Loucy (cell line): ENCODE measurements at regions not wholly inside any gene's neighbourhood (a gene's known extent, or its start where the extent isn't known, plus 50 kb on each side); places are given as distances from the start of the nearest gene placed in this dataset.

Experiments
- H2AFZ ChIP-seq: fragments of 200-600 bp; sonication (generic); 2 replicates; pipeline ENCODE4 v1.6.0; 2016; ENCODE audit warnings: antibody characterized with exemption, mild to moderate bottlenecking, low read length, moderate library complexity
- H3F3A ChIP-seq: fragments of 200-600 bp; 2 replicates; pipeline ENCODE4 v1.6.0; 2016; ENCODE audit warnings: antibody characterized with exemption, low read depth, mild to moderate bottlenecking
- H3K27me3 ChIP-seq: fragments of 200-600 bp; sonication (generic); 2 replicates; pipeline ENCODE4 v1.6.1; 2014; ENCODE audit warnings: low read length, mild to moderate bottlenecking; ENCODE audit not compliant: insufficient read depth, poor library complexity, severe bottlenecking
- H3K36me3 ChIP-seq: fragments of 200-600 bp; sonication (generic); 2 replicates; pipeline ENCODE4 v1.6.1; 2016; ENCODE audit warnings: low read length; ENCODE audit not compliant: insufficient read depth
- H3K4me1 ChIP-seq: fragments of 200-600 bp; sonication (generic); 2 replicates; pipeline ENCODE4 v1.5.1; 2014; ENCODE audit warnings: low read length, mild to moderate bottlenecking; ENCODE audit not compliant: insufficient read depth, poor library complexity, severe bottlenecking
- H3K4me2 ChIP-seq: fragments of 200-600 bp; sonication (generic); 2 replicates; pipeline ENCODE4 v1.6.0; 2014; ENCODE audit warnings: antibody characterized with exemption, low read length, low read depth, mild to moderate bottlenecking; ENCODE audit not compliant: poor library complexity, severe bottlenecking
- H3K4me3 ChIP-seq: fragments of 200-600 bp; sonication (generic); 2 replicates; pipeline ENCODE4 v1.5.1; 2014; ENCODE audit warnings: low read length, mild to moderate bottlenecking, mixed read lengths; ENCODE audit not compliant: poor library complexity, severe bottlenecking
- H3K79me2 ChIP-seq: fragments of 200-600 bp; sonication (generic); 2 replicates; pipeline ENCODE4 v1.6.1; 2014; ENCODE audit warnings: low read length; ENCODE audit not compliant: insufficient read depth
- H3K9ac ChIP-seq: fragments of 200-600 bp; sonication (generic); 2 replicates; pipeline ENCODE4 v1.6.0; 2014; ENCODE audit warnings: mild to moderate bottlenecking, low read depth, low read length, moderate library complexity; ENCODE audit not compliant: poor library complexity, severe bottlenecking
- H3K9me2 ChIP-seq: fragments of 200-600 bp; sonication (generic); replicated peaks from 2 replicates; pipeline ENCODE4 v1.6.1; 2016; ENCODE audit warnings: low read depth, low read length, mixed read lengths
- H3K9me3 ChIP-seq: fragments of 200-600 bp; sonication (generic); 2 replicates; pipeline ENCODE4 v1.6.1; 2014; ENCODE audit warnings: mild to moderate bottlenecking, antibody characterized with exemption, low read length, low read depth; ENCODE audit not compliant: insufficient read depth
- H4K20me1 ChIP-seq: fragments of 200-600 bp; sonication (generic); 2 replicates; pipeline ENCODE4 v1.6.0; 2014; ENCODE audit warnings: antibody characterized with exemption, low read length, mild to moderate bottlenecking; ENCODE audit not compliant: insufficient read depth, poor library complexity, severe bottlenecking
- CTCF ChIP-seq: fragments of 200-600 bp; sonication (generic); conservative IDR thresholded peaks from 2 replicates; pipeline ENCODE4 v1.5.1; 2014; ENCODE audit warnings: mild to moderate bottlenecking, antibody characterized with exemption, low read length
- EZH2phosphoT487 ChIP-seq: fragments of 200-600 bp; IDR thresholded peaks from 2 replicates; pipeline ENCODE4 v1.6.1; 2018; ENCODE audit warnings: antibody characterized with exemption, mild to moderate bottlenecking, moderate library complexity, borderline replicate concordance

GRCh38 chr4:80139671-80140070 lies 57.6 kb upstream of the PRDM8 start:
- H3K9me2 ChIP-seq, result no peaks in the 10 kb centered on the region
- no peaks in the 10 kb centered on the region for H3K27me3 ChIP-seq
- H2AFZ ChIP-seq, result peak overlapping the region; percentile 49; the same call in 1 of the 2 replicates
- peaks cover 96% of the 10 kb centered on the region for H3K4me1 ChIP-seq
- H3K9me3 ChIP-seq, result no peaks in the 10 kb centered on the region
- TF ChIP-seq EZH2phosphoT487 (no peak), CTCF (no peak)
- no peaks in the 10 kb centered on the region for H3K36me3 ChIP-seq
- no peaks in the 10 kb centered on the region for H4K20me1 ChIP-seq
- no peaks in the 10 kb centered on the region for H3K79me2 ChIP-seq
- H3K9ac ChIP-seq, result peak overlapping the region; percentile 74
- H3K4me3 ChIP-seq, result peak overlapping the region; percentile 37
- peak overlapping the region; percentile 65 for H3K4me2 ChIP-seq
- peaks cover 20% of the 10 kb centered on the region for H3F3A ChIP-seq

GRCh38 chr4:80138551-80139538 lies 58.5 kb upstream of the PRDM8 start:
- peak overlapping the region; percentile 65 for H3K4me2 ChIP-seq
- TF ChIP-seq EZH2phosphoT487 (no peak), CTCF (peak; percentile 14; the same call in 1 of the 2 replicates)
- H3K79me2 ChIP-seq, result no peaks in the 10 kb centered on the region
- H4K20me1 ChIP-seq, result no peaks in the 10 kb centered on the region
- H2AFZ ChIP-seq, result no peak overlapping the region
- no peaks in the 10 kb centered on the region for H3K27me3 ChIP-seq
- no peaks in the 10 kb centered on the region for H3K9me2 ChIP-seq
- peaks cover 20% of the 10 kb centered on the region for H3F3A ChIP-seq
- H3K4me3 ChIP-seq, result peak overlapping the region; percentile 37
- peak overlapping the region; percentile 74 for H3K9ac ChIP-seq
- H3K36me3 ChIP-seq, result no peaks in the 10 kb centered on the region
- H3K9me3 ChIP-seq, result no peaks in the 10 kb centered on the region
- H3K4me1 ChIP-seq, result peaks cover 92% of the 10 kb centered on the region

- no peak for TF ChIP-seq EZH2phosphoT487
- TF ChIP-seq CTCF, result no peak
- no peak overlapping the region for H3K4me3 ChIP-seq
- no peaks in the 10 kb centered on the region for H3K36me3 ChIP-seq
- H3K9me2 ChIP-seq, result no peaks in the 10 kb centered on the region
- H3K4me1 ChIP-seq, result peaks cover 83% of the 10 kb centered on the region
- H3K9me3 ChIP-seq, result no peaks in the 10 kb centered on the region
- peak overlapping the region; percentile 74 for H3K9ac ChIP-seq
- H2AFZ ChIP-seq, result no peak overlapping the region
- peak overlapping the region; percentile 65 for H3K4me2 ChIP-seq
- H3K27me3 ChIP-seq, result no peaks in the 10 kb centered on the region
- H3K79me2 ChIP-seq, result no peaks in the 10 kb centered on the region
- peaks cover 15% of the 10 kb centered on the region for H3F3A ChIP-seq
- no peaks in the 10 kb centered on the region for H4K20me1 ChIP-seq
Observed at GRCh38 chr4:80137631-80138030, 59.7 kb upstream of the PRDM8 start.
